H9 (cell line): ENCODE measurements at regions not wholly inside any gene's neighbourhood (a gene's known extent, or its start where the extent isn't known, plus 50 kb on each side); places are given as distances from the start of the nearest gene placed in this dataset.

Experiments
- DNase-seq: peaks from one replicate; pipeline ENCODE4 v3.0.0-alpha.2; 2017
- H2AFZ ChIP-seq: one replicate; pipeline ENCODE4 v1.6.1; 2013; ENCODE audit warnings: mild to moderate bottlenecking, low read length, control low read depth, moderate library complexity
- H2AK5ac ChIP-seq: 2 replicates; pipeline ENCODE4 v1.6.1; 2013; ENCODE audit warnings: low read length, control low read depth, mixed read lengths; ENCODE audit not compliant: insufficient read length
- H2BK120ac ChIP-seq: one replicate; pipeline ENCODE4 v1.6.1; 2013; ENCODE audit warnings: low read depth, mild to moderate bottlenecking, low read length, control low read depth, inconsistent platforms; ENCODE audit not compliant: poor library complexity, severe bottlenecking
- H2BK12ac ChIP-seq: 2 replicates; pipeline ENCODE4 v1.6.1; 2013; ENCODE audit warnings: low read length, control low read depth, mixed read lengths, low read depth; ENCODE audit not compliant: insufficient read length
- H2BK15ac ChIP-seq: 2 replicates; pipeline ENCODE4 v1.6.1; 2013; ENCODE audit warnings: low read depth, low read length, control low read depth
- H2BK20ac ChIP-seq: one replicate; pipeline ENCODE4 v1.6.1; 2013; ENCODE audit warnings: low read depth, mild to moderate bottlenecking, low read length, control low read depth, inconsistent platforms; ENCODE audit not compliant: poor library complexity, severe bottlenecking
- H2BK5ac ChIP-seq: 2 replicates; pipeline ENCODE4 v1.6.1; 2013; ENCODE audit warnings: low read length, control low read depth, mixed read lengths; ENCODE audit not compliant: insufficient read length
- H3K14ac ChIP-seq: 2 replicates; pipeline ENCODE4 v1.6.1; 2013; ENCODE audit warnings: low read length, control low read depth; ENCODE audit not compliant: insufficient read depth
- H3K18ac ChIP-seq: 2 replicates; pipeline ENCODE4 v1.6.1; 2013; ENCODE audit warnings: low read depth, mild to moderate bottlenecking, mixed read lengths, low read length, control low read depth; ENCODE audit not compliant: insufficient read length
- H3K23ac ChIP-seq: 2 replicates; pipeline ENCODE4 v1.6.1; 2013; ENCODE audit warnings: low read length, control low read depth, mixed read lengths, low read depth; ENCODE audit not compliant: insufficient read length
- H3K23me2 ChIP-seq: 2 replicates; pipeline ENCODE4 v1.6.1; 2013; ENCODE audit warnings: low read depth, mild to moderate bottlenecking, mixed read lengths, low read length, control low read depth; ENCODE audit not compliant: insufficient read length, poor library complexity, severe bottlenecking
- H3K27ac ChIP-seq: 2 replicates; pipeline ENCODE4 v1.5.1; 2013; ENCODE audit warnings: low read length, control low read depth, mixed read lengths, low read depth; ENCODE audit not compliant: insufficient read length
- H3K27me3 ChIP-seq: 2 replicates; pipeline ENCODE4 v1.6.1; 2013; ENCODE audit warnings: low read length, control low read depth, inconsistent platforms; ENCODE audit not compliant: insufficient read depth
- H3K4ac ChIP-seq: 2 replicates; pipeline ENCODE4 v1.6.1; 2013; ENCODE audit warnings: low read depth, mild to moderate bottlenecking, control low read depth, inconsistent platforms, low read length, moderate library complexity
- H3K4me1 ChIP-seq: 2 replicates; pipeline ENCODE4 v1.6.1; 2013; ENCODE audit warnings: low read length, control low read depth, inconsistent platforms; ENCODE audit not compliant: insufficient read depth
- H3K4me2 ChIP-seq: 2 replicates; pipeline ENCODE4 v1.6.1; 2013; ENCODE audit warnings: low read length, control low read depth, mixed read lengths; ENCODE audit not compliant: insufficient read length, insufficient read depth
- H3K56ac ChIP-seq: 2 replicates; pipeline ENCODE4 v1.6.1; 2013; ENCODE audit warnings: low read depth, mild to moderate bottlenecking, mixed read lengths, low read length, control low read depth; ENCODE audit not compliant: insufficient read length
- H3K79me1 ChIP-seq: 2 replicates; pipeline ENCODE4 v1.6.1; 2013; ENCODE audit warnings: low read depth, mild to moderate bottlenecking, moderate library complexity, low read length, control low read depth, inconsistent platforms; ENCODE audit not compliant: insufficient read depth, poor library complexity, severe bottlenecking
- H3K79me2 ChIP-seq: 2 replicates; pipeline ENCODE4 v1.6.1; 2013; ENCODE audit warnings: low read length, control low read depth, inconsistent platforms; ENCODE audit not compliant: insufficient read depth
- H3K9ac ChIP-seq: 2 replicates; pipeline ENCODE4 v1.6.1; 2013; ENCODE audit warnings: low read length, control low read depth, mixed read lengths; ENCODE audit not compliant: insufficient read length; ENCODE audit errors: extremely low read depth
- H3K9me3 ChIP-seq: one replicate; pipeline ENCODE4 v1.6.1; 2013; ENCODE audit warnings: low read depth, low read length, inconsistent platforms; ENCODE audit not compliant: control insufficient read depth
- H3T11ph ChIP-seq: one replicate; pipeline ENCODE4 v1.6.1; 2013; ENCODE audit warnings: mild to moderate bottlenecking, low read length, control low read depth, inconsistent platforms
- H4K20me1 ChIP-seq: one replicate; pipeline ENCODE4 v1.6.1; 2013; ENCODE audit not compliant: control insufficient read depth, insufficient read length, insufficient read depth
- H4K5ac ChIP-seq: 2 replicates; pipeline ENCODE4 v1.6.1; 2013; ENCODE audit warnings: low read depth, mild to moderate bottlenecking, mixed read lengths, low read length, control low read depth; ENCODE audit not compliant: insufficient read length
- H4K8ac ChIP-seq: replicated peaks from 2 replicates; pipeline ENCODE4 v1.6.1; 2013; ENCODE audit warnings: low read length, control low read depth, mixed read lengths, low read depth; ENCODE audit not compliant: insufficient read length
- H4K91ac ChIP-seq: 2 replicates; pipeline ENCODE4 v1.6.1; 2013; ENCODE audit warnings: low read depth, mild to moderate bottlenecking, moderate library complexity, mixed read lengths, low read length, control low read depth; ENCODE audit not compliant: insufficient read length
- H3K27ac Mint-ChIP-seq, 3 experiments: 2 replicates in 2 of 3; 3 replicates in 1 of 3; pipeline ENCODE4 v1.8.0; 2020 to 2021; ENCODE audit warnings: mixed read lengths in 3 of 3, mild to moderate bottlenecking in 1 of 3, moderate library complexity in 1 of 3
- H3K27me3 Mint-ChIP-seq: 2 replicates; pipeline ENCODE4 v1.8.0; 2021; ENCODE audit warnings: low read depth, mild to moderate bottlenecking, moderate library complexity, mixed read lengths
- H3K36me3 Mint-ChIP-seq, 3 experiments: 2 replicates in 2 of 3; 3 replicates in 1 of 3; pipeline ENCODE4 v1.8.0; 2020 to 2021; ENCODE audit warnings: low read depth in 3 of 3, mixed read lengths in 3 of 3; ENCODE audit not compliant: insufficient read depth in 1 of 3
- H3K4me1 Mint-ChIP-seq, 2 experiments: 2 replicates each; pipeline ENCODE4 v1.8.0; 2020; ENCODE audit warnings: mixed read lengths in 2 of 2
- H3K4me3 Mint-ChIP-seq, 2 experiments: 2 replicates in 1 of 2; 3 replicates in 1 of 2; pipeline ENCODE4 v1.8.0; 2020 to 2021; ENCODE audit warnings: mild to moderate bottlenecking in 2 of 2, mixed read lengths in 2 of 2, moderate library complexity in 1 of 2
- H3K9me3 Mint-ChIP-seq, 2 experiments: 2 replicates in 1 of 2; 3 replicates in 1 of 2; pipeline ENCODE4 v1.8.0; 2020; ENCODE audit warnings: mild to moderate bottlenecking in 2 of 2, mixed read lengths in 2 of 2, moderate library complexity in 1 of 2
- WGBS: extraction: QIAGEN DNeasy Blood & Tissue Kit; methylation state at CpG from one replicate; pipeline ENCODE4 v1.1.7; 2013; ENCODE audit warnings: missing lambda C conversion rate, low lambda C conversion rate, mixed read lengths; ENCODE audit not compliant: insufficient read length; ENCODE audit errors: extremely low coverage; 5-methylcytosine and 5-hydroxymethylcytosine counted together
- TF ChIP-seq, protein P1 (sequence below): fragments of 200-600 bp; sonication (generic); conservative IDR thresholded peaks from 3 replicates; pipeline ENCODE4 v1.8.0; 2021; ENCODE audit warnings: antibody characterized with exemption, mild to moderate bottlenecking

GRCh38 chr15:69814932-69815331 lies 282.8 kb downstream of the TLE3 start:
- no CpG with 5 or more reads among the region's 9 CpGs for WGBS
- no peak overlapping the region for H2AK5ac ChIP-seq
- H3K4me1 ChIP-seq = no peaks in the 10 kb centered on the region
- no peak overlapping the region for H3K4me2 ChIP-seq
- H3K79me2 ChIP-seq = no peaks in the 10 kb centered on the region
- H3K14ac ChIP-seq = no peak overlapping the region
- no peak overlapping the region for H3K9ac ChIP-seq
- TF ChIP-seq, protein P1, sequence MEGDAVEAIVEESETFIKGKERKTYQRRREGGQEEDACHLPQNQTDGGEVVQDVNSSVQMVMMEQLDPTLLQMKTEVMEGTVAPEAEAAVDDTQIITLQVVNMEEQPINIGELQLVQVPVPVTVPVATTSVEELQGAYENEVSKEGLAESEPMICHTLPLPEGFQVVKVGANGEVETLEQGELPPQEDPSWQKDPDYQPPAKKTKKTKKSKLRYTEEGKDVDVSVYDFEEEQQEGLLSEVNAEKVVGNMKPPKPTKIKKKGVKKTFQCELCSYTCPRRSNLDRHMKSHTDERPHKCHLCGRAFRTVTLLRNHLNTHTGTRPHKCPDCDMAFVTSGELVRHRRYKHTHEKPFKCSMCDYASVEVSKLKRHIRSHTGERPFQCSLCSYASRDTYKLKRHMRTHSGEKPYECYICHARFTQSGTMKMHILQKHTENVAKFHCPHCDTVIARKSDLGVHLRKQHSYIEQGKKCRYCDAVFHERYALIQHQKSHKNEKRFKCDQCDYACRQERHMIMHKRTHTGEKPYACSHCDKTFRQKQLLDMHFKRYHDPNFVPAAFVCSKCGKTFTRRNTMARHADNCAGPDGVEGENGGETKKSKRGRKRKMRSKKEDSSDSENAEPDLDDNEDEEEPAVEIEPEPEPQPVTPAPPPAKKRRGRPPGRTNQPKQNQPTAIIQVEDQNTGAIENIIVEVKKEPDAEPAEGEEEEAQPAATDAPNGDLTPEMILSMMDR = no peak
- H2BK20ac ChIP-seq = no peak overlapping the region
- H2BK120ac ChIP-seq = no peak overlapping the region
- no peak overlapping the region for H4K5ac ChIP-seq
- H4K8ac ChIP-seq = no peak overlapping the region
- H3K27ac ChIP-seq = no peak overlapping the region
- no peaks in the 10 kb centered on the region for H3K27me3 ChIP-seq
- H3K36me3 Mint-ChIP-seq = no peaks in the 10 kb centered on the region; a peak in 1 of 7 replicates
- H2BK15ac ChIP-seq = no peak overlapping the region
- no peak overlapping the region for H3K56ac ChIP-seq
- no peak overlapping the region for H4K91ac ChIP-seq
- H3K23ac ChIP-seq = no peak overlapping the region
- H3K9me3 ChIP-seq = no peaks in the 10 kb centered on the region
- peak overlapping the region in 1 of 3 experiments; percentile 50; a peak in 1 of 7 replicates for H3K27ac Mint-ChIP-seq
- no peaks in the 10 kb centered on the region for H3K79me1 ChIP-seq
- no peaks in the 10 kb centered on the region for H4K20me1 ChIP-seq
- no peak overlapping the region for H2AFZ ChIP-seq
- no peak overlapping the region for H3K4ac ChIP-seq
- H3T11ph ChIP-seq = no peak overlapping the region
- no peak overlapping the region for H2BK12ac ChIP-seq
- H3K9me3 Mint-ChIP-seq = no peaks in the 10 kb centered on the region
- H3K4me3 Mint-ChIP-seq = no peak overlapping the region
- H3K23me2 ChIP-seq = no peaks in the 10 kb centered on the region
- H3K18ac ChIP-seq = no peak overlapping the region
- no peak overlapping the region for H2BK5ac ChIP-seq
- peaks cover 44% of the 10 kb centered on the region for H3K27me3 Mint-ChIP-seq
- peaks cover 8 to 16% of the 10 kb centered on the region in 2 experiments for H3K4me1 Mint-ChIP-seq
- no peak for DNase-seq
